ENCODE measurements at regions not wholly inside any gene's neighbourhood (a gene's known extent, or its start where the extent isn't known, plus 50 kb on each side); places are given as distances from the start of the nearest gene placed in this dataset.

DNA sequence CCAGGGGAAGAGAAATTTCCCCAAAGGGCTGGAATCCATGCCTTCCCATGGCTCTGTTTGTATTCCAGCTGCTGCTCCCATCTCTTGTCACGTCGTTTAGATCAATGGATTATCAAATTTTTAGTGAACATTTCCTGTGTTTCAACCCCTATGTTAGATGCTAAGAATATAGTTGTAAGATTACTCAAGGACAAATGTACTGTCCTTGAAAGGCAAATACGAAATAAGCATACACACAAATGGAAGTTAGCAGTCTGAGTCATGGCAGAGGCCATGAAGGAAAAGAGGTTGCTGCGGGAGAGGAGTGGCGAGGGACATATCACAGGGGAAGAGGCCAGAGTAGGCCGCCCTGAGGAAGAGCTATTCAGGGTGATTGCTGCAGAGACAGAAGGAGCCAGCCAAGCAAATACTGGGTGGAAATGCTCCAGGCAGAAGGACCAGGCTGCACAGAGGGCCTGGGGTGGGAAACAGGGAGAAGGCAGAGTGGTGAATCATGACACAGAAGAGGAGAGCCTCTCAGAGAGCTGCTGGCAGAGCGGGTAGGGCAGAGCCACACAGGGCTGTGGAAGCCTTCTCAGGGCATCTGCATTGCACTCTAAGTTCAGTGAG is 219.2 kb upstream of the LRFN2 start:
- H3K4me3 ChIP-seq (ENCODE audit: low read length): no peak overlapping the region
- TF ChIP-seq, protein P1, sequence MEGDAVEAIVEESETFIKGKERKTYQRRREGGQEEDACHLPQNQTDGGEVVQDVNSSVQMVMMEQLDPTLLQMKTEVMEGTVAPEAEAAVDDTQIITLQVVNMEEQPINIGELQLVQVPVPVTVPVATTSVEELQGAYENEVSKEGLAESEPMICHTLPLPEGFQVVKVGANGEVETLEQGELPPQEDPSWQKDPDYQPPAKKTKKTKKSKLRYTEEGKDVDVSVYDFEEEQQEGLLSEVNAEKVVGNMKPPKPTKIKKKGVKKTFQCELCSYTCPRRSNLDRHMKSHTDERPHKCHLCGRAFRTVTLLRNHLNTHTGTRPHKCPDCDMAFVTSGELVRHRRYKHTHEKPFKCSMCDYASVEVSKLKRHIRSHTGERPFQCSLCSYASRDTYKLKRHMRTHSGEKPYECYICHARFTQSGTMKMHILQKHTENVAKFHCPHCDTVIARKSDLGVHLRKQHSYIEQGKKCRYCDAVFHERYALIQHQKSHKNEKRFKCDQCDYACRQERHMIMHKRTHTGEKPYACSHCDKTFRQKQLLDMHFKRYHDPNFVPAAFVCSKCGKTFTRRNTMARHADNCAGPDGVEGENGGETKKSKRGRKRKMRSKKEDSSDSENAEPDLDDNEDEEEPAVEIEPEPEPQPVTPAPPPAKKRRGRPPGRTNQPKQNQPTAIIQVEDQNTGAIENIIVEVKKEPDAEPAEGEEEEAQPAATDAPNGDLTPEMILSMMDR (IDR thresholded peaks at IDR 0.05; ENCODE audit: insufficient read depth, low read depth, low read length, missing control alignments): no peak
- no peak for DNase-seq (ENCODE audit: low read depth)

DNA sequence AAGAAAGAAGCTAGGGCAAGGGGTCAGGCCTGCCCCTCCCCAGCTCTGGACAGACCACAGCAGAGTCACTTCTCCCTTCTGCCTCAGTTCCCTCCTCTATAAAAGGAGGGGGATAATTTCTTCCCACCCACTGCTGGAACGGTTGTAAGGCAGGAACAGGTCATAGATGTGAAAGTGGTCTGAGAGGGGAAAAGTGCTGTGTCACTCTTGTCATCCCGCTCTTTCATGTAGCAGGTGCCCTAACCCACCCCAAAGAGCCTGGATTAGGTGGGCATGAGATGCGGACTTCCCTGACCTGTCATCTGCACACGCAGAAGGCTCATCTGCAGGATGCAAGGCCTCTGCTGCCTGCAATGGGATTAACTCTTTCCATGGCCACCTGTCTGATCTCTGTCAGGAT is 218.2 kb upstream of the LRFN2 start:
- no peak for DNase-seq (ENCODE audit: low read depth)
- H3K4me3 ChIP-seq (ENCODE audit: low read length): no peak overlapping the region
- TF ChIP-seq, protein P1 (IDR thresholded peaks at IDR 0.05; ENCODE audit: insufficient read depth, low read depth, low read length, missing control alignments): no peak

DNA sequence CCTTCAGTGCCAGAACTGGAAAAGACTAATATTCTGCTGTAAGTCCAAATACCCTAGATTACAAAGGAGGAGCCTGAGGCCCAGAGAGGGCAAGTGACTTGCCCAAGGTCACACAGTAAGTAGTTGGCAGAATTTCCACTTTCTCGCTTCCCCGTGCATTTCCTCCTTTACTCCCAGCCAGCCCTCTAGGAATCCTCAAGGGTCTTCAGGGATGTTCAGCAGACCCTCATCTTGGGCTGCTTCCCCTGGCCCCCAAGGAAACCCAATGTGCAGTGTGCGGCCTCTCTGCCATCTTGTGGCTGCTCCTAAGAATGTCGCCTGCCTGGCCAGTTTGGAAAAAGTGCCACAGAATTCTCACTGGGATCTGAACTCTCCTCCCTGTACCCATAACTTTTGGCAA is 217.7 kb upstream of the LRFN2 start:
- TF ChIP-seq, protein P1 (IDR thresholded peaks at IDR 0.05; ENCODE audit: insufficient read depth, low read depth, low read length, missing control alignments): no peak
- H3K4me3 ChIP-seq (ENCODE audit: low read length): no peak overlapping the region
- DNase-seq (ENCODE audit: low read depth): no peak

DNA sequence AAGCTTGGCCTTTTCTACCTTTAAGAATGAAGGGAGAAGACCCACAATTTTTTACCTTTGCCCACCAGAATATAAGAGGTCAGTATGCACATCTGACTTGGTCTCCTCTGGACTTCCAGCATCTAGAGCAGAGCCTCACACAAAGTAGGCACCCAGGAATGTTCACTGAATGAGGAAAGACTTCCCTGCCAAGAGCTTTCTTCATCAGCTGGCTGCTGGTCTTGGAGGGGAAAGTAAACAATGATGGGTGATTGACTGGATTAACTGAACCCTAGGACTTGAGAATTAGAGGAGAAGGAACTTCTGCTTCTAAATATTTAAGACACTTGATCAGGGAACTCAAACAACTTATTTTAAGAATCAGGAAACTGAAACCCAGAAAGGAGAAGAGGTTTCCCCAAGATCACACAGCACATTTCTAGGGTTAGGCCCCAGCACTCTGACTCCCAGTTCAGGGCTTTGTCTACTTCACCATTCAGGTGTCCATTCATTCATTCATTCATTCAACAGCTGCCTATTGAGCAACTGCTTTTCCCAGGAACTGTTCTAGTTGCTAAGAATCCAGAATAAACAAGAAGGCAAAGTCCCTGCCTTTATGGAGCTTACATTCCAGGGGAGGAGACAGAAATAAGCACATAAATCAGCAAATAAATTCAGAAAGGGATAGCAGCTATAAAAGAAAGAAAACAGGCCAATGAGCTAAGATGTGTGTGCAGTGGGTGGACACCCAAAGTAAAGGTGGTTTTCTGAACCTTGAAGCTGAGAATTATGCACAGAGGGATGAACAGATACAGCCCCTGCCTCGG is 216.9 kb upstream of the LRFN2 start:
- TF ChIP-seq, protein P1 (IDR thresholded peaks at IDR 0.05; ENCODE audit: insufficient read depth, low read depth, low read length, missing control alignments): no peak
- no peak for DNase-seq (ENCODE audit: low read depth)
- H3K4me3 ChIP-seq (ENCODE audit: low read length): no peak overlapping the region

DNA sequence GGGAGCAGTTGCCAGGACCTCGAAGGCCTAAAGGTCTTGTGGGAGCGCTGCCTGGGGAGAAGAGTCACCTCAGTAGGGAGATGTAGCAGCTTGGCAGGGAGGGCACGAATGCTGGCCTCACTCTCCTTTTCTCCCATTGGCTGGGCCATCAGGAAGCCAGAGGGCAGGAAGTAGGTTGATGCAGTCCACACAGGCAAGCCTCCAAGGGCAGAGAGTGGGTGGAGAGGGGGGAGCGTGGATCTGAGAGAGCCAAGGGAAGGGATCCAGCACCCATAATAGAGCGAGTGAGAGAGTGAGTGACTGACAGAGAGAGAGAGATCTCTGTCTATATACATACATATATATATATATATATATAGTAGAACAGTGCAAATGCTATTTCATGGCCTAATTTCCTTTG is 215.3 kb upstream of the LRFN2 start:
- no peak for DNase-seq (ENCODE audit: low read depth)
- no peak overlapping the region for H3K4me3 ChIP-seq (ENCODE audit: low read length)
- TF ChIP-seq, protein P1 (IDR thresholded peaks at IDR 0.05; ENCODE audit: insufficient read depth, low read depth, low read length, missing control alignments): no peak

DNA sequence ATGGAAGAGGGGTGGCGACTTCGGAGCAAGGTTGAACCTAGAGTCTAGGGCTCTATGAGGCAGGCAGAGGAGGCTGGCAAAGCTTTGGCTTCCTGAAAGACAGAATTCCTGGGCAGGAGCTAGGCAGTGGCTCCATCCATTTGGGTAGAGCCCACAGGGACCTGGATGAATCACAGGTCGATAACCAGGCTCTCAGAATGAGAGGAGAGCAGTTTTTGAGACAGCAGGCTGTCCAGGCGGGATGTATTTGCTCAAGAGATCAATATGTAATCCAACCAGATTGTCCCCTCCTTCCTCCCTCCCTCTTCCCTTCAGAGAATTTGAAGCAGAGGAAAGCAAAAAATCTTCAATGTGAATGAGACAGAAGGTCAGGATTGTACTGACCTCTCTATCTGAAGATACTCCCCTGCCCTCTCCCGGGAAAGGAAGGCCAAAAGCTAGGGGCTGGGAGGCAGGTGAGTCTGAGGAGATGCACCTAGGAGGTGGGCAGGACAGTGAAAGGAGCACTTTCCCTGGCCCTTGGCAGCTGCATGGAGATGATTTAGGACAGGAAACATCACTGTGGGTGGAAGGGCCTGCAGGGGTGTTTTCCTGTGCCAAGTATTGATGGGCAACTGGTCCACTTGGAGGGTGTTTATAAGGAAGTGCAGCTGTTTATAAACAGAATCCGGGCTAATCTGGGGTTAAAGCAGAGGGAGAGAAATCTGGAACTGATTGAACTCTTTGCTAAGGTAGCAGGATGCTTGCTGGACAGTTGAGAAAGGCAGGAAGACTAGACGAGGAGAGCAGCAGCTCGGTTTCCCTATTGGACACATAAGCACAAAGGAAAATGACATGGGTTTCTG is 212.4 kb upstream of the LRFN2 start:
- no peak overlapping the region for H3K4me3 ChIP-seq (ENCODE audit: low read length)
- TF ChIP-seq, protein P1 (IDR thresholded peaks at IDR 0.05; ENCODE audit: insufficient read depth, low read depth, low read length, missing control alignments): no peak
- no peak for DNase-seq (ENCODE audit: low read depth)
